ENCODE measurements at regions not wholly inside any gene's neighbourhood (a gene's known extent, or its start where the extent isn't known, plus 50 kb on each side); places are given as distances from the start of the nearest gene placed in this dataset.

DNA sequence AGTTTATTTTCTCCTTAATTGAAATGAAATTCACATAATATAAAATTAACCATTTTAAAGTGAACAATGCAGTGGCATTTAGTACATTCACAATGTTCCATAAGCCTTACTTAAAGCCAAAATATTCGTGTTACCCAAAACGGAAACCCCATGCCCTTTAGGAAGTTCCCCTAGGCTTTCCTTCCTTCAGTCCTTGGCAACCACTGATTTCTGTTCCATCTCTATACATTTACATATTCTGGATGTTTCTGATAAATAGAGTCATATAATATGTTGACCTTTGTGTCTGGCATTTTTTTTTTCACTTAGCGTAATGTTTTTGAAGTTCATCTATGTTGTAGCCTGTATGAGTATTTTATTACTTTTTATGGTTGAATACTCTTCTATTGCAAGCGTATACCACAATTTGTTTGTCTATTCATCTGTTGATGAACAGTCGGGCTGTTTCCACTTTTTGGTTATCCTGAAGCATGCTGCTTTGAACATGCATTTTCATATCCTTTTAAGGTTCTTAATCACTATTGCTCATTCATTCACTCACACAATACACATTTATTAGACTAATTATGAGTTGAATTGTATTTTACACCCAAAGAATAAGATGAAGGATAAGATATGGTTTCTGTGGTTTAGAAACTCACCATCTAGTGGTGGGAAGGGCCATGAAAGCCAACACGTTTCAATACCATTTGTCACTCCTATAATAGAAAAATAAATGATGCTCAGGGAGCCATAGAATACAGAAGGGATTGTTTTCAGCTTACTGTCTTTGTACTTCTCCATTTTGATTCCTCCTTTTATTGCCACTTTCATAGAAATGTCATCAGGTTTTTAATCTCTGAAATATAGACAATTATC, 408.2 kb upstream of the CBLB start:
- no peaks in the 10 kb centered on the region for H3K4me1 ChIP-seq
- no peaks in the 10 kb centered on the region for H3K9me3 ChIP-seq
- H4K20me1 ChIP-seq: no peaks in the 10 kb centered on the region
- H3K4me3 ChIP-seq: no peak overlapping the region
- H3K36me3 ChIP-seq: no peaks in the 10 kb centered on the region
- H3K27ac ChIP-seq: no peak overlapping the region
- no peak for TF ChIP-seq Cebpa-rat (IDR thresholded peaks at IDR 0.05)
- H3K4me2 ChIP-seq: no peak overlapping the region
- no peaks in the 10 kb centered on the region for H3K27me3 ChIP-seq
- no peak overlapping the region for H3K9ac ChIP-seq

DNA sequence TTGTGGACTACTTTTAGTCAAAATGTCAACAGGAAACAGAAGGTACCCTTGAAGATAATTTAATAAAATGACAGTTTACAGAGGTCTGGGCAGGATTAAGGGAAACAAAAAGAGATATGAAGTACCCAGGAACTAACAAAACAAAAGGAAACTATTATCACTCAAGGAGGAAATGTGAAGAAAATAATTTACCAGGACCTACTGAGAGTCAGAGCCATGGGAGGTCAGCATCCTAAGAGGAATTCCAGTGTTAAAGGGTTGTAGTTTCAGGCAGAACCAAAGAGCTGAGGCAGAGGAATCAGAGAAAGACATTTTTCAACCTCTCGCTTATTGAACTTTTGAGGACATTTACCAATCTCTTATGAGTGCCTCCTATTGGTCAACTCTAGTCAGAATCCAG, 408.9 kb upstream of the CBLB start:
- Histone ChIP-seq H3K4me1 (no peaks in the 10 kb centered on the region), H3K9ac (no peak overlapping the region), H3K36me3 (no peaks in the 10 kb centered on the region), H3K9me3 (no peaks in the 10 kb centered on the region), H3K4me2 (no peak overlapping the region), H3K4me3 (no peak overlapping the region), H3K27ac (no peak overlapping the region), H3K27me3 (no peaks in the 10 kb centered on the region), H4K20me1 (no peaks in the 10 kb centered on the region)
- TF ChIP-seq Cebpa-rat (IDR thresholded peaks at IDR 0.05): no peak

DNA sequence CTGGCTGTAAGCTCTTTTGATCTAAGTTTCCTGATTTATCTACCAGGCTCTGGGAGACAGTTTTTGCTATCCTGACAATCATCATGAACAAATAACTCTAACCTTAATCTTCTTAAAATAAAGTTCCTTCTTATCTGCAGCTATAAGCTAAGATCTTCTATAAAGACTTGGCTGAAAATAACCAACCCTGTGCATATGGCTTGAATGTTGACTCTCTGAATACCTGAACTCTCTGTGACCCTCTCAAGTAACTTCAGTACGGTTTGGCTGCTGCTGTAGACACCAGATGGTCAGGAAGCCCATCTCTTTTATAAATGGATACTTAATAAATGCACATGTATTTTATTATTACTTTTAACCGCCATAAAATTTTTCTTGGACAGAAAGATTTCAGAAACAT, 412.4 kb upstream of the CBLB start:
- no peak overlapping the region for H3K9ac ChIP-seq
- H3K9me3 ChIP-seq: no peaks in the 10 kb centered on the region
- TF ChIP-seq Cebpa-rat (IDR thresholded peaks at IDR 0.05): no peak
- H3K4me3 ChIP-seq: no peak overlapping the region
- no peaks in the 10 kb centered on the region for H3K27me3 ChIP-seq
- no peaks in the 10 kb centered on the region for H3K36me3 ChIP-seq
- no peaks in the 10 kb centered on the region for H4K20me1 ChIP-seq
- no peaks in the 10 kb centered on the region for H3K4me1 ChIP-seq
- no peak overlapping the region for H3K27ac ChIP-seq
- H3K4me2 ChIP-seq: no peak overlapping the region

DNA sequence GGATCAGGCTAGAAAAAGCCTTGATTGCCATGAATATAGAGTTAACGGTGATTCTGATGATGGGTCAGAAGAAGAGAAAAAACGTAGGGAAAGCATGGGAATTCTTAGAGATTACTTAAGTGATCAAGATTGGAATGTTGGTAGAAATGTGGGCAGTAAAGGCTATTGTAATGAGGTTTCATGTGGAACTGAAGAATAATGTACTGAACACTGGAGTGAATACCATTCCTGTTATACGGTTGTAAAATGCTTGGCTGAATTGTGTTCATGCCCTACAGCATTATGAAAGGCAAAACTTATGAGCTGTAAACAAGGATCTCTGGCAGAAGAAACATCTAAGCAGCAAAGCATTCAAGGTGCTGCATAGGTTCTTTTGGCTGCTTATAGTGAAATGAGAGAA, 414.1 kb upstream of the CBLB start:
- H4K20me1 ChIP-seq: no peaks in the 10 kb centered on the region

GRCh38 chr3:106288781-106289180, 420.0 kb upstream of the CBLB start:
- no peaks in the 10 kb centered on the region for H3K4me1 ChIP-seq
- H3K27me3 ChIP-seq: no peaks in the 10 kb centered on the region
- no peak overlapping the region for H3K27ac ChIP-seq
- H3K9ac ChIP-seq: no peak overlapping the region
- H3K36me3 ChIP-seq: no peaks in the 10 kb centered on the region
- no peak for TF ChIP-seq Cebpa-rat (IDR thresholded peaks at IDR 0.05)
- no peaks in the 10 kb centered on the region for H3K9me3 ChIP-seq
- no peak overlapping the region for H3K4me2 ChIP-seq
- H3K4me3 ChIP-seq: no peak overlapping the region
- H4K20me1 ChIP-seq: no peaks in the 10 kb centered on the region

More for the DNA sequence above, 414.1 kb upstream of the CBLB start:
- no peaks in the 10 kb centered on the region for H3K4me1 ChIP-seq
- H3K27ac ChIP-seq: no peak overlapping the region
- TF ChIP-seq Cebpa-rat (IDR thresholded peaks at IDR 0.05): no peak
- H3K36me3 ChIP-seq: no peaks in the 10 kb centered on the region
- no peaks in the 10 kb centered on the region for H3K9me3 ChIP-seq
- no peak overlapping the region for H3K9ac ChIP-seq
- no peaks in the 10 kb centered on the region for H3K27me3 ChIP-seq
- no peak overlapping the region for H3K4me3 ChIP-seq
- no peak overlapping the region for H3K4me2 ChIP-seq

GRCh38 chr3:106290304-106290997, 421.6 kb upstream of the CBLB start:
- Histone ChIP-seq H3K9me3 (no peaks in the 10 kb centered on the region), H3K36me3 (no peaks in the 10 kb centered on the region), H3K27me3 (no peaks in the 10 kb centered on the region), H3K9ac (no peak overlapping the region), H3K4me1 (no peaks in the 10 kb centered on the region), H3K4me2 (no peak overlapping the region), H3K27ac (no peak overlapping the region), H4K20me1 (no peaks in the 10 kb centered on the region), H3K4me3 (no peak overlapping the region)
- no peak for TF ChIP-seq Cebpa-rat (IDR thresholded peaks at IDR 0.05)

DNA sequence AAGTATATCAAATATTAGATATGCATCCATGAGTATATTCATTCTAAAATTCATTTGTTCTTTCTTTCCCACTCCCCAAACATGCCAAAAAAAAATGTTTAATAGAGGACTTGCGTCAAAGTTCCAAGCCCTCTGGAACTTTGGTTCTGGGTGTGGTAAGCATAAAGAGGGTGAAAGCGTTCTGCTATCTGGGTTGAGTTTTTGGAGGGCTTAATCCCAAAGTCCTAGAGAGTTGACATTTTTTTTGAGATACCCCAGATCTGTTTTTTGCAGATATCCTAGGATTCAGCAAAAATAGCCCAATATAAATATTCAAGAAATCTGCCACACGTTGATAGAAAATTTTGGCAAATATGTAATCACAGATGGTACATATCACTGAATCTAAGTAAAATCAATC, 424.3 kb upstream of the CBLB start:
- Histone ChIP-seq H3K4me2 (no peak overlapping the region), H3K4me1 (no peaks in the 10 kb centered on the region), H3K27me3 (no peaks in the 10 kb centered on the region), H3K9ac (no peak overlapping the region), H3K9me3 (no peaks in the 10 kb centered on the region), H3K27ac (no peak overlapping the region), H3K4me3 (no peak overlapping the region), H4K20me1 (no peaks in the 10 kb centered on the region), H3K36me3 (no peaks in the 10 kb centered on the region)
- TF ChIP-seq Cebpa-rat (IDR thresholded peaks at IDR 0.05): no peak

DNA sequence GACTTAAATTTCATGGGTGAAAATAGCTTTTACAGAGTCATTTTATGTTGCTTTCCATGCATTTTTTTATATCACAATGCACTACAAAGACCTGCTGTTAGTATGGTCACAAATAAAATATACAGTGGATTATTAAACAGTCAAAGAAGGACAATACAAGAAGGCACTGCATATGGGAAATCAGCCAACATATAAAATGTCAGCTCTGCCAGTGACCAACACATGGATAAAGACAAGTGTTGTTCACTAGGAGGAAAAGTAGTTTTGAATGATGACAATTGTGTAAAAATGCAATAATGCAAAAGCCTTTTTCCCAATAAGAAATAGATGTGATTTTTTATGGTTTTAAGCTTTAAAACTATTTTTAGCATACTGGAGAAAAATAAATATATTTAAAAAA, 425.3 kb upstream of the CBLB start:
- H3K27me3 ChIP-seq: no peaks in the 10 kb centered on the region
- no peak overlapping the region for H3K4me2 ChIP-seq
- H3K4me1 ChIP-seq: no peaks in the 10 kb centered on the region
- TF ChIP-seq Cebpa-rat (IDR thresholded peaks at IDR 0.05): no peak
- no peaks in the 10 kb centered on the region for H4K20me1 ChIP-seq
- H3K4me3 ChIP-seq: no peak overlapping the region
- no peaks in the 10 kb centered on the region for H3K9me3 ChIP-seq
- H3K9ac ChIP-seq: no peak overlapping the region
- H3K27ac ChIP-seq: no peak overlapping the region
- no peaks in the 10 kb centered on the region for H3K36me3 ChIP-seq

DNA sequence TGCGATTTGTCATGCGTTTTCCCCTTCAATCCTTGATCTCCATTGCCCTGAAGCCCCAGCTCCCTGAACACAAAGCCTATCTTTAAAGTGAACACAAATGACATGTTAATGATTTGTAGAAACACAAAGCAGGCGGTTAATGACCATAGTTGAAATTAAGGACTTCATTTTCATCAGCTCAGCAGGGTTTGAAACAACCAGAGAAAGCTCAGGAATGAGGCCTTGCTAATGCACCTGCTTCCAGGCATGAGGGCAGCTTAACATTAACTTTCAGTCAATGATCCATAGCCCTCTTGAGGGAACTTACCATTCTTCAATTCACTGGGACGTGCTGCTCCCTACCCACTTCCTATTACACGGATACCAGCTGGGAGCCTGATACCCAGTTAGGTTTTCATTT, 427.2 kb upstream of the CBLB start:
- Histone ChIP-seq H3K36me3 (no peaks in the 10 kb centered on the region), H3K4me1 (no peaks in the 10 kb centered on the region), H3K27ac (no peak overlapping the region), H3K27me3 (no peaks in the 10 kb centered on the region), H3K4me3 (no peak overlapping the region), H3K4me2 (no peak overlapping the region), H3K9me3 (no peaks in the 10 kb centered on the region), H4K20me1 (no peaks in the 10 kb centered on the region), H3K9ac (no peak overlapping the region)
- no peak for TF ChIP-seq Cebpa-rat (IDR thresholded peaks at IDR 0.05)

- TF ChIP-seq Cebpa-rat (IDR thresholded peaks at IDR 0.05): no peak
Observed at GRCh38 chr3:106299300-106300098, 430.7 kb upstream of the CBLB start.

More at GRCh38 chr3:106299300-106300098, 430.7 kb upstream of the CBLB start:
- H3K36me3 ChIP-seq: no peaks in the 10 kb centered on the region
- H3K4me2 ChIP-seq: no peak overlapping the region
- no peaks in the 10 kb centered on the region for H3K27me3 ChIP-seq
- no peak overlapping the region for H3K27ac ChIP-seq
- H3K9me3 ChIP-seq: no peaks in the 10 kb centered on the region
- H3K4me3 ChIP-seq: no peak overlapping the region
- H3K9ac ChIP-seq: no peak overlapping the region
- H4K20me1 ChIP-seq: no peaks in the 10 kb centered on the region
- H3K4me1 ChIP-seq: no peaks in the 10 kb centered on the region

Measured in BLaER1 (cell line).